Testis (tissue), 2 donors: ENCODE measurements at regions not wholly inside any gene's neighbourhood (a gene's known extent, or its start where the extent isn't known, plus 50 kb on each side); places are given as distances from the start of the nearest gene placed in this dataset.

Source experiments
- DNase-seq: peaks from one replicate; pipeline ENCODE4 v3.0.0-alpha.2; 2019
- H3K27ac ChIP-seq, 2 donors: fragments of 200-600 bp; sonication (generic); one replicate each; pipeline ENCODE4 v1.5.1; 2019
- H3K27me3 ChIP-seq: fragments of 200-600 bp; sonication (generic); one replicate; pipeline ENCODE4 v1.5.1; 2019
- H3K36me3 ChIP-seq: fragments of 200-600 bp; sonication (generic); one replicate; pipeline ENCODE4 v1.5.1; 2017; ENCODE audit warnings: low read depth; ENCODE audit errors: missing control alignments
- H3K4me1 ChIP-seq: fragments of 200-600 bp; sonication (generic); one replicate; pipeline ENCODE4 v1.5.1; 2019
- H3K4me3 ChIP-seq, 2 donors: fragments of 200-600 bp; sonication (generic); one replicate each; pipeline ENCODE4 v1.5.1; 2017 to 2019
- H3K9me3 ChIP-seq: fragments of 200-600 bp; sonication (generic); one replicate; pipeline ENCODE4 v1.5.1; 2017
- POLR2A ChIP-seq: fragments of 450-650 bp; IDR thresholded peaks from one replicate; pipeline ENCODE4 v1.6.1; 2017; ENCODE audit warnings: antibody characterized with exemption, mild to moderate bottlenecking, moderate library complexity
- WGBS, 2 donors: methylation state at CpG; one replicate each; pipeline ENCODE4 v1.1.5; 2018; 5-methylcytosine and 5-hydroxymethylcytosine counted together
- intact Hi-C: fragments of 100-400 bp; cut with DNase I; formaldehyde crosslinking; loops from one replicate; pipeline ENCODE4 v1.15.1; 2023; ENCODE audit warnings: low total_unique reads
- TF ChIP-seq, protein P1 (sequence below), 3 experiments: fragments of 450-650 bp in 2 of 3; fragments of 200-600 bp in 1 of 3; sonication (generic) in 1 of 3; IDR thresholded peaks; one replicate each; pipeline ENCODE4 v1.5.1; 2016 to 2019; ENCODE audit warnings: antibody characterized with exemption in 3 of 3, mild to moderate bottlenecking in 2 of 3, moderate library complexity in 1 of 3

DNA sequence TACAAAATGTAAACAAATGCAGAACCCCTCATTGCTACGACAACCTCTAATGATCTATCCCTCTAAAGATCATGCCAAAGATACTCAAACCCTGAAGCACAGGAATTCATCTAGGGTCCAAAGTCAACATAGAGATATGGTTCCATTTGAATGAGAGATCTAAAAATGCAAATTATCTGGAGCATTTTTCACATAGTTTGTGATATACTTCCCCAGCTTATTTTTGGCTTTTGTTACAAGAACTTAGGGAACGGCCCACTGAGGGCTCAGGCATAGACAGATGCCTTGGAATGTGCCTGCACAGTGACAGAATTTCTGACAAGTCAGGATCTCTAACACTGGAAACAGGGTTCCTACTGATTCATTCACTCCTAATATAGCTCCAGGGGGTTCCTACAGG is 258.9 kb upstream of the THBS1 start:
- Histone ChIP-seq H3K9me3 (no peaks in the 10 kb centered on the region), H3K36me3 (no peaks in the 10 kb centered on the region), H3K27me3 (no peaks in the 10 kb centered on the region), H3K4me1 (no peaks in the 10 kb centered on the region), H3K27ac (no peak overlapping the region), H3K4me3 (no peak overlapping the region)
- intact Hi-C loops: no loop called here
- DNase-seq: no peak
- 80 to 86% methylated on average over 2 of the region's 2 CpGs for WGBS, 2 donors
- TF ChIP-seq, protein P1, sequence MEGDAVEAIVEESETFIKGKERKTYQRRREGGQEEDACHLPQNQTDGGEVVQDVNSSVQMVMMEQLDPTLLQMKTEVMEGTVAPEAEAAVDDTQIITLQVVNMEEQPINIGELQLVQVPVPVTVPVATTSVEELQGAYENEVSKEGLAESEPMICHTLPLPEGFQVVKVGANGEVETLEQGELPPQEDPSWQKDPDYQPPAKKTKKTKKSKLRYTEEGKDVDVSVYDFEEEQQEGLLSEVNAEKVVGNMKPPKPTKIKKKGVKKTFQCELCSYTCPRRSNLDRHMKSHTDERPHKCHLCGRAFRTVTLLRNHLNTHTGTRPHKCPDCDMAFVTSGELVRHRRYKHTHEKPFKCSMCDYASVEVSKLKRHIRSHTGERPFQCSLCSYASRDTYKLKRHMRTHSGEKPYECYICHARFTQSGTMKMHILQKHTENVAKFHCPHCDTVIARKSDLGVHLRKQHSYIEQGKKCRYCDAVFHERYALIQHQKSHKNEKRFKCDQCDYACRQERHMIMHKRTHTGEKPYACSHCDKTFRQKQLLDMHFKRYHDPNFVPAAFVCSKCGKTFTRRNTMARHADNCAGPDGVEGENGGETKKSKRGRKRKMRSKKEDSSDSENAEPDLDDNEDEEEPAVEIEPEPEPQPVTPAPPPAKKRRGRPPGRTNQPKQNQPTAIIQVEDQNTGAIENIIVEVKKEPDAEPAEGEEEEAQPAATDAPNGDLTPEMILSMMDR (IDR thresholded peaks at IDR 0.05): no peak
- TF ChIP-seq POLR2A: no peak

DNA sequence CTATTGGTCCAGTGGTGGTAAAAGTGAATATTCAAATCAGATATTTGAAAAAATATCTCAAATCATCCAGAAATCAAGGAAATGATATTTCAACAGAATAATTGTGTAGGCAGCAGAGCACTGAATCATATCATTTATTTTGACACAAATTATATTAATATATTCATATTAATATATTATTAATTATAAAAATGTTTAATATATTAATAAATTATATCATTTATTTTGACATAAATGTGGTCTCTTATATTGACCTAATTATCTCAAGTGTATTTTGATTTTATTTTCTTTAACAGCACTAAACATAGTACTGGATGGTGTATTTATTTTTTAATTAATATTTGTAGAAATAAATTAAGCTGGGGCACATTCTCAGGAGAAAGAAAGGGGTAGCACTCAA is 257.7 kb upstream of the THBS1 start:
- intact Hi-C loops: no loop called here
- Histone ChIP-seq H3K9me3 (no peaks in the 10 kb centered on the region), H3K27ac (no peak overlapping the region), H3K4me3 (no peak overlapping the region), H3K36me3 (no peaks in the 10 kb centered on the region), H3K27me3 (no peaks in the 10 kb centered on the region), H3K4me1 (no peaks in the 10 kb centered on the region)
- DNase-seq: no peak
- TF ChIP-seq POLR2A: no peak
- TF ChIP-seq, protein P1 (IDR thresholded peaks at IDR 0.05): no peak

DNA sequence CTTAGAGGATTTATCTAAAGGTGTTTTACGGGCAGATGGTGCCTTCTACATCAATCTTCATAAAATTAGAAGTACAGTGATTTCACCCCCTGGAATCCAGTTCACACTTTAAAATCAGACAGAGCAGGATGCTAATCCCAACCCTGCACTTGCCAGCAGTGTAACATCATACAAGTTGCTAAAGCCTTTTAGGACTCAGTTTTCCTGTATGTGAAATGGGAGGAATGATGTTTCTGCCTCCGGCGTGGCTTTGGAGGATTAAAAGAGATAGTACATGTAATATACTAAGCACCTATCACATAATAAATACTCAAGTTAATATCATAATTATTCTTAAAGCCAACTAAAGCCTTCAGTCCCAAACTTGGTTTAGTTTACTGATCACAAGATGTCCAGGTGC is 257.2 kb upstream of the THBS1 start:
- Histone ChIP-seq H3K36me3 (no peaks in the 10 kb centered on the region), H3K27ac (no peak overlapping the region), H3K4me3 (no peak overlapping the region), H3K4me1 (no peaks in the 10 kb centered on the region), H3K9me3 (no peaks in the 10 kb centered on the region), H3K27me3 (no peaks in the 10 kb centered on the region)
- intact Hi-C loops: no loop called here
- DNase-seq: no peak
- 89 to 95% methylated on average over 3 of the region's 3 CpGs for WGBS, 2 donors
- TF ChIP-seq, protein P1 (IDR thresholded peaks at IDR 0.05): no peak
- no peak for TF ChIP-seq POLR2A

DNA sequence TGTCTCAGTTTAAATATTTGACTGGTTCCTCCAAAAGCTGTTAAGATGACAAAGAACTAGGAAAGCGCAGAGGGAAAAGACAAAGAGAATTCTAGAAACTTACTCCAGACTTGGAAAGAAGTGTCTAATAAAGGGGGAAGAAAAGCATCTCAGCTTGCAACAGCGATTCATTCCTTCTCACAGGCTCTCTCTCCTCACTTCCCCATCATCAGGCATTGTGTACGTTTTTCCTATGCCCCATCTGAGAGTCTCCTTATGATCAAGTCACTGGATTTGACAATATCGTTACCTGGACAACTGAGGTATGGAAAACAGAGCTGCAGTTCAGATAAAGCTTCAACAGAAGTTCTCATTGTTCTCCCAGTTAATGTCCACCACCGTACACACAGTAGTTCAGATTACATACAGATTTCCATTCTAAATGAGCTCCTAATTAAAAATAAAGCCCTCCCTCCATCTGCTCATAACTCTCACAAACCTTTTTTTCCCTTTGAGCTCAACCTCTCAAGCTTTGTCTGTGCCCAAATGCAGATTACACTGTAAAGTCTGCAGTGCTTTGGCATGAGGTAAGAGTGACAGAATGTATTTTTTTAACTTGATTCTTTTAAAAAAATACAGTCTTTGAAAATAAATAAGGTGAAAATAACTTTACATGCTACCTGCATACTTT is 254.4 kb upstream of the THBS1 start:
- Histone ChIP-seq H3K4me1 (no peaks in the 10 kb centered on the region), H3K36me3 (no peaks in the 10 kb centered on the region), H3K27me3 (no peaks in the 10 kb centered on the region), H3K4me3 (no peak overlapping the region), H3K27ac (no peak overlapping the region), H3K9me3 (no peaks in the 10 kb centered on the region)
- WGBS, 2 donors: 74 to 76% methylated on average over 5 of the region's 5 CpGs
- TF ChIP-seq POLR2A: no peak
- TF ChIP-seq, protein P1 (IDR thresholded peaks at IDR 0.05): no peak
- intact Hi-C loops: no loop called here
- DNase-seq: no peak

DNA sequence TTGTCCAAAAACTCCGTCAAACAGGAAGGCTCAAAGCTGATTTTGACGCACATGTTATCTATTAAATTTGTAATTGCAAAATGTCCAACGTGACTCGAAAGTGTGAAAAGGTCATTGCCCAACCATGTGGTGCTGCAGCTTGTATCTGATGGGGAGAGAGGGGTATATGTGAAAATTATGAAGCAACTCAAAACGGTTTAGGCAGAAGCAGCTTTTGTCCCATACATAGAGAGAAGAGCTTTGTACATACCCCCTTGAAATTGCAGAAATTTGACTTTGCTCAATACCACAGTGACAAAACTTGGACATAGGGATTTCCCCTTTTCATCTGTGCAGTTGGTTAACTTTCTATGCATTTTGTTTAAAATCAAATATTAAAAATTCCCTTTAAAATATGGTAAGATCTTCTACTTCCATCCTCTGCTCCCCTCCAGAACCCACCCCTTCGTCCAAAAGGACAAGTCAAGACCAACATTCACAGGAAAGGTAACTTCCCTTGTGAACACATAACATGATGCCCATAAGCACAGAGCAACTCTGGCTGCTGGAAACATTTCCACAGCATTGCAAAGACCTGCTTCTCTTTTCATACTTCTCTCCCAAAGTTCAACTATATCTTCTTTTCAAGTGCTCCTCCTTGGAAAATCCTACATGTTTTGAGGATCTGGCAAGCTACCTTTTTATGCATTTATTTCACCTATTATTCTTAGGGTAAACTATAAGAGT is 253.7 kb upstream of the THBS1 start:
- 79 to 87% methylated on average over 6 of the region's 6 CpGs for WGBS, 2 donors
- no peaks in the 10 kb centered on the region for H3K27me3 ChIP-seq
- no peak overlapping the region for H3K4me3 ChIP-seq
- H3K27ac ChIP-seq: no peak overlapping the region
- DNase-seq: no peak
- H3K9me3 ChIP-seq: no peaks in the 10 kb centered on the region
- H3K36me3 ChIP-seq: no peaks in the 10 kb centered on the region
- intact Hi-C loops: no loop called here
- TF ChIP-seq, protein P1 (IDR thresholded peaks at IDR 0.05): no peak
- no peak for TF ChIP-seq POLR2A
- no peaks in the 10 kb centered on the region for H3K4me1 ChIP-seq
